Uterus (tissue), 2 donors: ENCODE measurements at regions not wholly inside any gene's neighbourhood (a gene's known extent, or its start where the extent isn't known, plus 50 kb on each side); places are given as distances from the start of the nearest gene placed in this dataset.

Experiments
- CTCF ChIP-seq, 4 experiments: fragments of 200-600 bp in 2 of 4; fragments of 450-650 bp in 2 of 4; sonication (generic) in 2 of 4; IDR thresholded peaks; one replicate each; pipeline ENCODE4 v1.5.1; 2016 to 2019; ENCODE audit warnings: antibody characterized with exemption in 4 of 4, mild to moderate bottlenecking in 2 of 4, moderate library complexity in 1 of 4
- POLR2A ChIP-seq, 2 donors: fragments of 450-650 bp; IDR thresholded peaks; one replicate each; pipeline ENCODE4 v1.6.1; 2016; ENCODE audit warnings: antibody characterized with exemption in 2 of 2, mild to moderate bottlenecking in 1 of 2, moderate library complexity in 1 of 2

GRCh38 chr19:30118221-30118620 is 176.2 kb downstream of the URI1 start:
- TF ChIP-seq CTCF (IDR thresholded peaks at IDR 0.05) = no peak
- no peak for TF ChIP-seq POLR2A (IDR thresholded peaks at IDR 0.05)
